ENCODE measurements at regions not wholly inside any gene's neighbourhood (a gene's known extent, or its start where the extent isn't known, plus 50 kb on each side); places are given as distances from the start of the nearest gene placed in this dataset.

GRCh38 chr20:48096212-48096875 lies 311.1 kb upstream of the SULF2 start:
- TF ChIP-seq CTCF (conservative IDR thresholded peaks at IDR 0.05 in 1 of 2, IDR thresholded peaks at IDR 0.05 in 1 of 2; ENCODE audit: extremely low read depth in 1 of 2, insufficient read depth in 1 of 2, low read depth in 1 of 2, low read length in 2 of 2) (no peak), EZH2 (IDR thresholded peaks at IDR 0.05; ENCODE audit: borderline replicate concordance, low read length) (no peak)

Measured in mammary epithelial cell (primary cell).